H1 (cell line): ENCODE measurements at regions not wholly inside any gene's neighbourhood (a gene's known extent, or its start where the extent isn't known, plus 50 kb on each side); places are given as distances from the start of the nearest gene placed in this dataset.

ENCODE experiments used
- CTCF ChIA-PET: fragments of 300-600 bp; sonication (Branson Sonifier 250); formaldehyde crosslinking; loops from one replicate; lab custom pipeline; 2021; ENCODE audit not compliant: partially characterized antibody; lab: Charles Lee
- POLR2A ChIA-PET: fragments of 300-600 bp; sonication (Branson Sonifier 250); formaldehyde crosslinking; loops from one replicate; lab custom pipeline; 2021; ENCODE audit warnings: inconsistent platforms; ENCODE audit not compliant: partially characterized antibody; lab: Charles Lee
- DNase-seq, 2 experiments: peaks; one replicate each; pipeline versions ENCODE4 v3.0.0 to v3.0.0-alpha.2; 2010 to 2022; ENCODE audit warnings: low spot score in 2 of 2, low read depth in 1 of 2, mixed read lengths in 1 of 2
- FAIRE-seq: peaks from 2 replicates; lab custom pipeline; 2011; peaks lifted over from hg19 to GRCh38; lab: Jason Lieb, UNC
- H2AFZ ChIP-seq: 2 replicates; pipeline ENCODE4 v1.8.1; 2012; ENCODE audit warnings: low read length, inconsistent platforms
- H2AK5ac ChIP-seq: 2 replicates; pipeline ENCODE4 v1.6.1; 2013; ENCODE audit warnings: low read depth, low read length
- H2BK120ac ChIP-seq: replicated peaks from 2 replicates; pipeline ENCODE3; 2013; ENCODE audit warnings: low read depth, low read length, inconsistent platforms
- H2BK12ac ChIP-seq: 2 replicates; pipeline ENCODE4 v1.6.1; 2013; ENCODE audit warnings: low read depth, low read length
- H2BK15ac ChIP-seq: 2 replicates; pipeline ENCODE4 v1.6.1; 2013; ENCODE audit warnings: low read length
- H2BK20ac ChIP-seq: 2 replicates; pipeline ENCODE4 v1.6.1; 2013; ENCODE audit warnings: low read length
- H2BK5ac ChIP-seq: 2 replicates; pipeline ENCODE4 v1.6.1; 2013; ENCODE audit warnings: low read depth, low read length
- H3K14ac ChIP-seq: 2 replicates; pipeline ENCODE4 v1.6.1; 2013; ENCODE audit warnings: inconsistent platforms; ENCODE audit not compliant: insufficient read length
- H3K18ac ChIP-seq: 2 replicates; pipeline ENCODE4 v1.6.1; 2013; ENCODE audit warnings: low read length; ENCODE audit errors: extremely low read depth
- H3K23ac ChIP-seq: 2 replicates; pipeline ENCODE4 v1.6.1; 2013; ENCODE audit warnings: inconsistent platforms; ENCODE audit not compliant: insufficient read length
- H3K23me2 ChIP-seq: 2 replicates; pipeline ENCODE4 v1.6.1; 2013; ENCODE audit warnings: low read depth, low read length
- H3K27ac ChIP-seq: 2 replicates; pipeline ENCODE4 v1.6.1; 2011; ENCODE audit warnings: low read depth, low read length, inconsistent platforms
- H3K27me3 ChIP-seq, 4 experiments: replicated peaks in 1 of 4; 1 replicate in 1 of 4; 2 replicates in 3 of 4; pipeline versions ENCODE4 v1.6.1 to v1.8.1; 2011 to 2013; ENCODE audit warnings: low read length in 3 of 4, mild to moderate bottlenecking in 3 of 4, inconsistent platforms in 2 of 4, mixed read lengths in 2 of 4, moderate library complexity in 1 of 4; ENCODE audit not compliant: control insufficient read depth in 3 of 4, insufficient read depth in 3 of 4; ENCODE audit errors: extremely low read depth in 1 of 4
- H3K36me3 ChIP-seq, 4 experiments: 2 replicates each; pipeline versions ENCODE4 v1.6.1 to v1.8.1; 2011 to 2013; ENCODE audit warnings: mild to moderate bottlenecking in 4 of 4, low read length in 3 of 4, moderate library complexity in 2 of 4, control low read depth in 1 of 4, inconsistent platforms in 1 of 4; ENCODE audit not compliant: insufficient read depth in 4 of 4, control insufficient read depth in 2 of 4
- H3K4ac ChIP-seq: replicated peaks from 2 replicates; pipeline ENCODE3; 2013; ENCODE audit warnings: low read length, low read depth, mixed read lengths, inconsistent platforms; ENCODE audit not compliant: insufficient read length
- H3K4me1 ChIP-seq, 4 experiments: replicated peaks in 1 of 4; 1 replicate in 1 of 4; 2 replicates in 3 of 4; pipeline versions ENCODE4 v1.6.1 to v1.8.1; 2011 to 2013; ENCODE audit warnings: low read length in 3 of 4, inconsistent platforms in 2 of 4, mixed read lengths in 1 of 4; ENCODE audit not compliant: insufficient read depth in 4 of 4, control insufficient read depth in 3 of 4
- H3K4me2 ChIP-seq, 2 experiments: 2 replicates each; pipeline versions ENCODE4 v1.6.1 to v1.8.1; 2011 to 2013; ENCODE audit warnings: low read depth in 2 of 2, low read length in 2 of 2, control low read depth in 1 of 2, inconsistent platforms in 1 of 2, mild to moderate bottlenecking in 1 of 2; ENCODE audit not compliant: insufficient read depth in 1 of 2
- H3K4me3 ChIP-seq, 4 experiments: fragments of 200-600, 300-600 bp in 1 of 4; sonication (generic), shearing (Covaris generic), sonication (Bioruptor Twin) in 1 of 4; 2 replicates each; pipeline versions ENCODE4 v1.5.1 to v1.8.1; 2011 to 2016; ENCODE audit warnings: low read length in 4 of 4, low read depth in 3 of 4, control low read depth in 2 of 4, inconsistent platforms in 2 of 4, mild to moderate bottlenecking in 2 of 4, mixed read lengths in 1 of 4, moderate library complexity in 1 of 4; ENCODE audit not compliant: insufficient read depth in 2 of 4; ENCODE audit errors: extremely low read depth in 1 of 4
- H3K56ac ChIP-seq: replicated peaks from 2 replicates; pipeline ENCODE3; 2013; ENCODE audit warnings: low read depth, mild to moderate bottlenecking, mixed read lengths, low read length, inconsistent platforms; ENCODE audit not compliant: insufficient read length
- H3K79me1 ChIP-seq: 2 replicates; pipeline ENCODE4 v1.6.1; 2013; ENCODE audit warnings: low read depth, low read length, control low read depth
- H3K79me2 ChIP-seq, 2 experiments: 2 replicates each; pipeline versions ENCODE4 v1.6.1 to v1.8.1; 2012 to 2013; ENCODE audit warnings: low read length in 2 of 2, mild to moderate bottlenecking in 2 of 2, inconsistent platforms in 1 of 2; ENCODE audit not compliant: insufficient read depth in 2 of 2, control insufficient read depth in 1 of 2
- H3K9ac ChIP-seq, 4 experiments: replicated peaks in 1 of 4; 1 replicate in 1 of 4; 2 replicates in 3 of 4; pipeline versions ENCODE4 v1.6.1 to v1.8.1; 2011 to 2013; ENCODE audit warnings: low read depth in 3 of 4, low read length in 3 of 4, control low read depth in 2 of 4, mild to moderate bottlenecking in 2 of 4, moderate library complexity in 2 of 4, inconsistent platforms in 1 of 4; ENCODE audit errors: extremely low read depth in 1 of 4
- H3K9me3 ChIP-seq, 2 experiments: 2 replicates each; pipeline versions ENCODE4 v1.6.1 to v1.8.1; 2012 to 2013; ENCODE audit warnings: mild to moderate bottlenecking in 2 of 2, moderate library complexity in 2 of 2, control low read depth in 1 of 2, inconsistent platforms in 1 of 2, low read depth in 1 of 2, low read length in 1 of 2, mixed read lengths in 1 of 2; ENCODE audit not compliant: insufficient read depth in 2 of 2
- H4K20me1 ChIP-seq, 2 experiments: replicated peaks in 1 of 2; 2 replicates each; pipeline versions ENCODE3 to v1.8.1; 2011 to 2013; ENCODE audit warnings: inconsistent platforms in 2 of 2, low read length in 2 of 2, mild to moderate bottlenecking in 1 of 2; ENCODE audit not compliant: insufficient read depth in 2 of 2, control insufficient read depth in 1 of 2
- H4K5ac ChIP-seq: 2 replicates; pipeline ENCODE4 v1.6.1; 2013; ENCODE audit warnings: low read length, low read depth, mixed read lengths, inconsistent platforms; ENCODE audit not compliant: insufficient read length
- H4K8ac ChIP-seq: 2 replicates; pipeline ENCODE4 v1.8.0; 2013; ENCODE audit warnings: mild to moderate bottlenecking, moderate library complexity, low read length, inconsistent platforms; ENCODE audit not compliant: insufficient read depth; ENCODE audit errors: extremely low read depth
- H4K91ac ChIP-seq: replicated peaks from 2 replicates; pipeline ENCODE3; 2013; ENCODE audit warnings: low read length, mixed read lengths, inconsistent platforms; ENCODE audit not compliant: insufficient read length
- BACH1 ChIP-seq: IDR thresholded peaks from 2 replicates; pipeline ENCODE4 v1.6.1; 2012; ENCODE audit warnings: low read length, improper control_type of control experiment
- CBX5 ChIP-seq: fragments of 300-800, 300-1000 bp; sonication (generic); IDR thresholded peaks from 2 replicates; pipeline ENCODE4 v1.7.1; 2016; ENCODE audit warnings: antibody characterized with exemption, low read length, low read depth
- CREB1 ChIP-seq: IDR thresholded peaks from 2 replicates; pipeline ENCODE4 v1.6.1; 2012; ENCODE audit warnings: inconsistent platforms
- CTBP2 ChIP-seq: IDR thresholded peaks from 2 replicates; pipeline ENCODE4 v1.7.0; 2011; ENCODE audit warnings: borderline replicate concordance, mild to moderate bottlenecking, moderate library complexity, mixed read lengths, low read length; ENCODE audit not compliant: insufficient read depth, insufficient read length
- EP300 ChIP-seq, 2 experiments: IDR thresholded peaks; 1 replicate in 1 of 2; 2 replicates in 1 of 2; pipeline ENCODE4 v1.6.1; 2011 to 2012; ENCODE audit warnings: low read depth in 2 of 2, low read length in 2 of 2, mild to moderate bottlenecking in 2 of 2, borderline replicate concordance in 1 of 2, inconsistent platforms in 1 of 2, moderate library complexity in 1 of 2
- EZH2 ChIP-seq: fragments of 200-600 bp; sonication (generic); IDR thresholded peaks from 2 replicates; pipeline ENCODE4 v1.7.1; 2012; ENCODE audit warnings: low read depth, mild to moderate bottlenecking, moderate library complexity, low read length, inconsistent platforms; ENCODE audit not compliant: severe bottlenecking
- MAFK ChIP-seq: IDR thresholded peaks from 2 replicates; pipeline ENCODE4 v1.6.1; 2012; ENCODE audit warnings: low read depth, mild to moderate bottlenecking, improper control_type of control experiment, low read length
- PHF8 ChIP-seq: fragments of 200-600 bp; sonication (generic); conservative IDR thresholded peaks from 2 replicates; pipeline ENCODE4 v1.7.1; 2012; ENCODE audit warnings: low read depth, mild to moderate bottlenecking, inconsistent platforms, low read length, moderate library complexity
- POU5F1 ChIP-seq: IDR thresholded peaks from 2 replicates; pipeline ENCODE4 v1.6.1; 2011; ENCODE audit warnings: low read depth, mild to moderate bottlenecking, low read length, moderate library complexity
- SIN3A ChIP-seq, 2 experiments: IDR thresholded peaks in 1 of 2; conservative IDR thresholded peaks in 1 of 2; 2 replicates each; pipeline ENCODE4 v1.6.1; 2011 to 2012; ENCODE audit warnings: low read length in 2 of 2, improper control_type of control experiment in 1 of 2, low read depth in 1 of 2, mild to moderate bottlenecking in 1 of 2
- SUZ12 ChIP-seq: fragments of 200-600 bp; sonication (generic); IDR thresholded peaks from 2 replicates; pipeline ENCODE4 v1.6.1; 2012; ENCODE audit warnings: mild to moderate bottlenecking, inconsistent platforms, low read length, moderate library complexity, mixed read lengths
- TCF12 ChIP-seq: IDR thresholded peaks from 2 replicates; pipeline ENCODE4 v1.6.1; 2011; ENCODE audit warnings: low read depth, mild to moderate bottlenecking, low read length
- WGBS, 2 experiments: shearing (Covaris generic) in 1 of 2; methylation state at CpG; one replicate each; pipeline versions ENCODE4 v1.1.6 to v1.1.7; 2013 to 2015; ENCODE audit warnings: low lambda C conversion rate in 2 of 2, mixed read lengths in 2 of 2, inconsistent platforms in 1 of 2, low coverage in 1 of 2, missing lambda C conversion rate in 1 of 2; ENCODE audit not compliant: insufficient replicate concordance in 2 of 2, insufficient coverage in 1 of 2, insufficient read length in 1 of 2; ENCODE audit errors: extremely low coverage in 1 of 2, missing lambda C conversion rate in 1 of 2; 5-methylcytosine and 5-hydroxymethylcytosine counted together

DNA sequence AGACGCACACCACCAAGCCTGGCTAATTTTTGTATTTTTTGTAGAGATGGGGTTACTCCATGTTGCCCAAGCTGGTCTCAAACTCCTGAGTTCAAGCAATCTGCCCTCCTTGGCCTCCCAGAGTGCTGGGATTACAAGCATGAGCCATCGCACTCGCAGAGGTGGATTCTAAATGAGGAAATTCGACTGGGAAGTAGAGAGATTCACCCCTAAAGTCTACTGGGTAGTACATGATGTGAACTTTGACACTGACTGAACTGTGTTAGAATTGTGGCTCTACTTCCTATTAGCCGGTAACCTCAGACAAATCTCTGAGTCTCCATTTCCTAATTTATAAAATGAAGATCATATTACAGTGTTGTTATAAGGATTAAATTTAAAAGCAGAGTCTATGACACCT lies 276.0 kb upstream of the NR5A2 start:
- H3K4me3 ChIP-seq = no peak overlapping the region
- no peak overlapping the region for H2AK5ac ChIP-seq
- H4K20me1 ChIP-seq = no peaks in the 10 kb centered on the region
- no peak overlapping the region for H3K23ac ChIP-seq
- FAIRE-seq = no peak
- no peak overlapping the region for H3K56ac ChIP-seq
- no peaks in the 10 kb centered on the region for H3K23me2 ChIP-seq
- POLR2A ChIA-PET = no interaction called here
- H2BK5ac ChIP-seq = no peak overlapping the region
- H3K27me3 ChIP-seq = peaks cover 0 to 2% (median 0%) of the 10 kb centered on the region in 4 experiments; a peak in 2 of 7 replicates
- H3K9ac ChIP-seq = no peak overlapping the region
- H2BK120ac ChIP-seq = no peak overlapping the region
- CTCF ChIA-PET = no interaction called here
- no peaks in the 10 kb centered on the region; a peak in 1 of 8 replicates for H3K36me3 ChIP-seq
- H3K79me2 ChIP-seq = no peaks in the 10 kb centered on the region
- H3K79me1 ChIP-seq = no peaks in the 10 kb centered on the region
- H4K8ac ChIP-seq = no peak overlapping the region
- no peak for TF ChIP-seq PHF8
- no peak for TF ChIP-seq MAFK
- TF ChIP-seq CTBP2 = no peak
- TF ChIP-seq EP300 (IDR thresholded peaks at IDR 0.05; ENCODE audit: borderline replicate concordance in 1 of 2, low read depth in 2 of 2, low read length in 2 of 2) = no peak
- TF ChIP-seq SIN3A (conservative IDR thresholded peaks at IDR 0.05 in 1 of 2, IDR thresholded peaks at IDR 0.05 in 1 of 2; ENCODE audit: low read depth in 1 of 2, low read length in 2 of 2) = no peak
- no peak for TF ChIP-seq SUZ12
- TF ChIP-seq TCF12 = no peak
- TF ChIP-seq POU5F1 = no peak
- no peak for TF ChIP-seq BACH1
- TF ChIP-seq EZH2 = no peak
- TF ChIP-seq CBX5 = no peak
- no peak for TF ChIP-seq CREB1
- TF ChIP-seq, all 59 proteins: peak for 0
- no peak overlapping the region for H3K18ac ChIP-seq
- peaks cover 5% of the 10 kb centered on the region in 2 experiments; a peak in 3 of 4 replicates for H3K9me3 ChIP-seq
- H4K5ac ChIP-seq = no peak overlapping the region
- no peak overlapping the region for H2BK15ac ChIP-seq
- DNase-seq = no peak
- H3K14ac ChIP-seq = no peak overlapping the region
- no peak overlapping the region for H3K4ac ChIP-seq
- H3K4me2 ChIP-seq = no peak overlapping the region
- no peak overlapping the region for H4K91ac ChIP-seq
- H2AFZ ChIP-seq = no peak overlapping the region
- H2BK20ac ChIP-seq = no peak overlapping the region
- H2BK12ac ChIP-seq = no peak overlapping the region
- peaks cover 0 to 8% (median 5%) of the 10 kb centered on the region in 4 experiments; a peak in 6 of 7 replicates for H3K4me1 ChIP-seq
- H3K27ac ChIP-seq = no peak overlapping the region
- 93% methylated on average over 5 of the region's 5 CpGs; no CpG with 5 or more reads in 1 of the 2 experiments for WGBS, 2 experiments
